Ovary (tissue), 3 donors: ENCODE measurements at regions not wholly inside any gene's neighbourhood (a gene's known extent, or its start where the extent isn't known, plus 50 kb on each side); places are given as distances from the start of the nearest gene placed in this dataset.

ENCODE experiments used
- CTCF ChIP-seq, 3 donors: fragments of 450-650 bp in 2 of 3; fragments of 200-600 bp in 1 of 3; IDR thresholded peaks; one replicate each; pipeline versions ENCODE4 v1.5.1 to v1.8.0; 2016 to 2022; ENCODE audit warnings: antibody characterized with exemption in 3 of 3, mild to moderate bottlenecking in 1 of 3
- POLR2A ChIP-seq: fragments of 450-650 bp; IDR thresholded peaks from one replicate; pipeline ENCODE4 v1.6.1; 2017; ENCODE audit warnings: antibody characterized with exemption, mild to moderate bottlenecking, moderate library complexity
- donor health status: DM: no; HTN: no; CAD: no.

DNA sequence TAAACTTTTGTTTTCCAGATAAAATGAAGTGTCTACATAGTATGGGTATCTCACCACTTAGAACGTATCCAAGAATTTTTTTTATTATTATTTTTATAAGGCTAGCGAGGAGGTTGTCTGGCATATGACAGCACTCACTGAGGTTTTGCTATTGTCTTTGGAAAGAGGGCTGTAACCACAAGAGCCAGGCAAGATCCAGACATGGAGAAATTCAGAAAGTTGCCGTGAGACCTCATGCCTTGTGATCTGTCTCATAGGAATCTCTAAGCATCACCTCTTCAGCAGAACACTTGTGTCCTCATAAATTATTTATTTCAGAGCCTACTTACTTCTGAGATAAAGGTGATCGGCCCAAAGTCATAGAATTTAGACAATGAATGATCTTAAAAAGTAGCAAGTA is 410.8 kb downstream of the CDH11 start:
- TF ChIP-seq CTCF (IDR thresholded peaks at IDR 0.05), result no peak
- no peak for TF ChIP-seq POLR2A
